ENCODE measurements at regions not wholly inside any gene's neighbourhood (a gene's known extent, or its start where the extent isn't known, plus 50 kb on each side); places are given as distances from the start of the nearest gene placed in this dataset.

DNA sequence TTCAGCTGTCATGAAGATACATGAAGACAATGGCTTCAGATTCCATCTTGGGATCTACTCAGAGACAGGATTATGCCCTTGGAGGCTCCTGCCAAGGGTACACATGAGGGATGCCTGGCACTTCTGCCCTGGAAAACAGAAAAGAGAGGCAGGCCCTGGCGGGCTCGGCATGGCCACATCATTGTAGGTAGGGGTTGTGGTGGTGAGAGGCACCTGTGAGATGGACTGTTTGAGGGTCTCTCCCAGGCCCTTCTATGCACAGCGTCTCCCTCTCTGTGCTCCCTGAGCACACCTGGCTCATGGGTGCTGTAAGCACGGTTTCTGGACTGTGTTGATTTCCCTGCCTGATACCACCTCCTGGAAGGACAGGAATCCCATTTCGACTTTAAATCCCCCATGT lies 304.3 kb downstream of the GLRX3 start:
- Histone ChIP-seq H3K9me3 (ENCODE audit: insufficient read depth, low read depth, low read length) (no peaks in the 10 kb centered on the region), H3K4me1 (ENCODE audit: insufficient read depth, low read length) (no peaks in the 10 kb centered on the region), H3K9ac (ENCODE audit: low read depth, low read length) (no peak overlapping the region), H3K27me3 (ENCODE audit: insufficient read depth, low read length) (no peaks in the 10 kb centered on the region), H3K4me3 (ENCODE audit: low read length) (no peak overlapping the region), H3K27ac (ENCODE audit: low read length) (no peak overlapping the region), H3K36me3 (ENCODE audit: insufficient read depth, low read depth, low read length) (no peaks in the 10 kb centered on the region)

DNA sequence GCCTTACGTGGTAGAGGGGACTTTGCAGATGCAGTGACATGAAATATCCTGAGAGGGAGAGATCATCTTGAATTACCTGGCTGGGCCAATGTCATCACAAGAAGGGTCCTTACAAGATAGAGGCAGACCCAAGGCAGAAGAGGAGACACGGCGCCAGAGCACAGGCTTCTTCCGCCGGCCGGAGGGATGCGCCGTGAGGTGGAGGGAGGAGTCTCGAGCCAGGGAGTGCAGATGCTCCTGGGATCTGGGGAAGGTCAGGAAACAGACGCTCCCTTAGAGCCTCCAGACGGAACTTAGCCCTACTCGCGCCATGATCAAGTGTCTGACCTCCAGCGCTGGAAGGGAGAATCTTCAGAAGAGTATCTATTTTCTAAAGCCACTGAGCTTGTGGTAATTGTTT lies 304.8 kb downstream of the GLRX3 start:
- H3K4me1 ChIP-seq (ENCODE audit: insufficient read depth, low read length) = no peaks in the 10 kb centered on the region
- H3K9ac ChIP-seq (ENCODE audit: low read depth, low read length) = no peak overlapping the region
- no peaks in the 10 kb centered on the region for H3K36me3 ChIP-seq (ENCODE audit: insufficient read depth, low read depth, low read length)
- no peak overlapping the region for H3K4me3 ChIP-seq (ENCODE audit: low read length)
- H3K9me3 ChIP-seq (ENCODE audit: insufficient read depth, low read depth, low read length) = no peaks in the 10 kb centered on the region
- no peak overlapping the region for H3K27ac ChIP-seq (ENCODE audit: low read length)
- no peaks in the 10 kb centered on the region for H3K27me3 ChIP-seq (ENCODE audit: insufficient read depth, low read length)

DNA sequence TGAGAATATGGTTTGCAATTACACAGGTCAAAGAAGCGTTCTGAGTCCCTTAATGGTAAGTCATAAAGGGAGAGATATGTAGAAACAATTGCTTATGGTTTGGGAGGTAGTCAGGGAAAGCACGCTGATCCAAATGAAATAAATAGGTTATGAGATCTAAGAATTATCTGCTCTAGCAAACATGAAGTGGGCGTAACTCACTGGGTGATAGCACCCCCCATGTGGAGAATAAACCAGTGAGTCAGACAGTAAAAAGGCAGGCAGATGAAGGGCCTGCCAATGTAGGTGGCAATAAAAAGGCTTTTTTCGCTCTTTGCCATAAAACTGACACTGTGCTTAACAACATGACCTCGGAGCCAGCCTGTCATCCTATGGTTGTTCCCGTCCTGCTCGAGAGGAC lies 306.9 kb downstream of the GLRX3 start:
- Histone ChIP-seq H3K4me1 (ENCODE audit: insufficient read depth, low read length) (no peaks in the 10 kb centered on the region), H3K4me3 (ENCODE audit: low read length) (no peak overlapping the region), H3K9ac (ENCODE audit: low read depth, low read length) (no peak overlapping the region), H3K27ac (ENCODE audit: low read length) (no peak overlapping the region), H3K36me3 (ENCODE audit: insufficient read depth, low read depth, low read length) (no peaks in the 10 kb centered on the region), H3K27me3 (ENCODE audit: insufficient read depth, low read length) (no peaks in the 10 kb centered on the region), H3K9me3 (ENCODE audit: insufficient read depth, low read depth, low read length) (no peaks in the 10 kb centered on the region)

DNA sequence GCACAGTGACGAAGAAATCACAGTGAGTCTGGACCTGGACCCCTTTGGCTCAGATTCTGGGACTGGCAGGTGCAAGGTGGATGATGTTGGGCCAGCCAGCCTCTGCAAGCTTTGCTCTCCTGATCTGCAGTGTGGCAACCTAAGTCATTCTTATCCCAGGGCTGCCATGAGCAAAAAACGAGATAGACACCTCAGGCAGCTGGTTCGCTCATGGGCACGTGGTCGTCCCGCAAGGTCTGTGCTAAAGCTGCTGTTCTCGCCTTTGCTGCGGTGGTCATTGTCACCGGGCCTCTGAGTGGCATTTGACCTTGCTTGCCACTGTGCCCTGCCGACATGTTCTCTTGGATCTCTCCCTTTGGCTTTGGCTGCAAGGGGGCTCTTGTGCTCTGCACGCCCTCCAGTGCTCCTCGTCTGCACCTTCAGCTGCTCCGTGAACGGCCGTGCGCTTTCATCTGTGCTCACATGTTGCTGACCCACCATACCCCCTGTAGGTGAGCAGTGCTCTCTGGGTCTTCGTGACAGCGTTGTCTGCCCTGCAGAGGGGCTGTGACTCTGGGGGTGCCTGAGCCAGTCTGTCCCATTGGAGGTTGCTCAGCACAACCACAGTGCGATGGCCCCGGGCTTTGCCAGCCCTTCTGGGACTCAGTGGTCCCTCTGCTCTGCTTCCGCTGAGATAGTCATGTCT lies 317.0 kb downstream of the GLRX3 start:
- Histone ChIP-seq H3K27ac (ENCODE audit: low read length) (no peak overlapping the region), H3K4me3 (ENCODE audit: low read length) (no peak overlapping the region), H3K4me1 (ENCODE audit: insufficient read depth, low read length) (no peaks in the 10 kb centered on the region), H3K9ac (ENCODE audit: low read depth, low read length) (no peak overlapping the region), H3K9me3 (ENCODE audit: insufficient read depth, low read depth, low read length) (no peaks in the 10 kb centered on the region), H3K36me3 (ENCODE audit: insufficient read depth, low read depth, low read length) (no peaks in the 10 kb centered on the region), H3K27me3 (ENCODE audit: insufficient read depth, low read length) (no peaks in the 10 kb centered on the region; the same call in 1 of the 2 replicates)

DNA sequence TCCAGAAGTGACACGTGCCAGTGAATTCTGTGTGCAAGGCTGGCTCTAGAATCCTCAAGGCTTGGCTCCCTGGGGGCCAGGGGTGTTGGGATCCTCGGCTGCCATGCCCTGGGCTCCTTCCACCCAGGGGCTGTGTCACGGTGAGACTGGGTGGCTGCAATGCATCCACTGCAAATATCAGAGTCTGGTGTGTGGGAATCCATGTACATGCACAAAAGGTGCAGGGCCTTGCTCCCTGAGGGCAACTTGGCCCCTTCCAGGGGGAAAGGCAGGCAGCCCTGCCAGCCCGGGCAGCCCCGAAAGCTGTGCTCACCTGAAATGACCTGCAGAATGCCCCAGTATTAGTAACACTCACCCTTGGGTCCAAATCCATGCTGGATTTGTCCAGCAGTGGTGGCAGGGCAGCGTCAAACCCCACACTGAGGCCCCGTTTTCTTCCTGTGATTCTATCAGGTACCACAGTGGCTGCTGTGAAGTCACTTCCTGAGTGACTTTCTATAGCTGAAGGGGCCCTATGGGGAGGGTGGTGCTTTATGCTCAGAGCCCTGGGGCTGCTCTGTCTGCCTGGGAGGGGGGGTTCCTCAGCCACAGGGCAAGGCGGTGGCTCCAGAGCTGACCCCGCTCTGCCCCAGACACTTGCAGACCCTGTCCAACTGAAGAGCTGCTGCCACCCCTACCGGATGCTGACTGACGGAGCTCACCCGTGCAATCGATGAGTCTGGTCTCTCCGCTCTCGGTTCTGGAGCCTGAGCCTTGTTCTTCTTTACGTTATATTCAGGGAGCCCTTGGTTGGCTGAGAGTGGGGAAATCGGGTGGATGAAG lies 317.7 kb downstream of the GLRX3 start:
- H3K27me3 ChIP-seq (ENCODE audit: insufficient read depth, low read length) = no peaks in the 10 kb centered on the region; the same call in 1 of the 2 replicates
- H3K27ac ChIP-seq (ENCODE audit: low read length) = no peak overlapping the region
- no peaks in the 10 kb centered on the region for H3K36me3 ChIP-seq (ENCODE audit: insufficient read depth, low read depth, low read length)
- H3K4me1 ChIP-seq (ENCODE audit: insufficient read depth, low read length) = no peaks in the 10 kb centered on the region
- no peaks in the 10 kb centered on the region for H3K9me3 ChIP-seq (ENCODE audit: insufficient read depth, low read depth, low read length)
- H3K9ac ChIP-seq (ENCODE audit: low read depth, low read length) = no peak overlapping the region
- no peak overlapping the region for H3K4me3 ChIP-seq (ENCODE audit: low read length)

DNA sequence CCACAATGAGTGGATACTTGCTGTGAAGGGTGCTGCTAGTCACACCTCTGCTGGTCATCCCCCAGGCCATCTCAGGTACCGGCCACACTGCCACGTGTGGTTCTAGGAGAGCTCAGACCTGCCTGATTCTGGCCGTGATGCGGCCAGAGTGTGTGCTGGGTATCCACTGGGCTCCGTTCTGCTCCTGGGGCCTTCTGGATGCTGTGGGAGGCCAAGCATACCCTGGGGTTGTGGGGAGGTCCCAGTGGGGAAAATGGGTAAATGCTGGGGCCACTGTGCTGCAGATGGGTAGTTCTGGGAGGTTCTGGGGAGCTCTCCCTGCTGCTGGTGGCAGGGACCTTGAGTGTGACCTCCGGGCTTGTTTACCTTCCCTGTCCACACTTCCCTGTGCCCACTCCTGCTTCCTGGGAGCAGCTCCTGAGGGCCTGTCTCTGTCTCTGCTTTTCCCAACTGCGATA lies 318.4 kb downstream of the GLRX3 start:
- Histone ChIP-seq H3K4me1 (ENCODE audit: insufficient read depth, low read length) (no peaks in the 10 kb centered on the region), H3K4me3 (ENCODE audit: low read length) (no peak overlapping the region), H3K9me3 (ENCODE audit: insufficient read depth, low read depth, low read length) (no peaks in the 10 kb centered on the region), H3K27me3 (ENCODE audit: insufficient read depth, low read length) (no peaks in the 10 kb centered on the region; the same call in 1 of the 2 replicates), H3K36me3 (ENCODE audit: insufficient read depth, low read depth, low read length) (no peaks in the 10 kb centered on the region), H3K27ac (ENCODE audit: low read length) (no peak overlapping the region), H3K9ac (ENCODE audit: low read depth, low read length) (no peak overlapping the region)

DNA sequence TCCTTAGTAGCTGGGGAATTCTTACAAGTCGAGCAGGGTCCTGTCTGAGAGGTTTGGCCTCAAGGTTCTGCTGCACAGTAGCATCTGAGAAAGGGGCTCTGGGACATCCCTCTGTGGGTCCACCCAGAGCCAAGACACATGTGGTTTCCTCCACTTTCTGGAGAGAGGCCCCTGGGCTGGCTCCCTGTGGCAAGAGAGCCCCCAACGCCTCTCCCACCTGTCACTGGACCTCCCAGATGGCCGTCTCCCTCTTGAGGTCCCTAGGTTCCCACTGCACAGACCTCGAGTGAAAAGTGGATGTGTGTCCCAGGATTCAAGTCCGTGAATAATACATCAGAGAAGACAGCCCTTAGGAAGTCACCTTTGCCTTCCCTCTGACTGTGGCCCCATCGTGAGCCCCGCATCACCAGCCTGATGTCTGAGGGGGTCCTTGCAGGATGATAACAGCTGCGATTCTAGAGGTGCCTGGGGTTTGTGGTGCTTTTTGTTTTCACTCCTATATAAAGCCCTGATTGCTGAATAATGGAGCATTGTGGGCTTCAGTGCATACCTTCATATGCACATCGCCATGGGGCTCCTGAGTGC lies 319.0 kb downstream of the GLRX3 start:
- H3K4me1 ChIP-seq (ENCODE audit: insufficient read depth, low read length) = no peaks in the 10 kb centered on the region
- H3K36me3 ChIP-seq (ENCODE audit: insufficient read depth, low read depth, low read length) = no peaks in the 10 kb centered on the region
- no peak overlapping the region for H3K27ac ChIP-seq (ENCODE audit: low read length)
- no peaks in the 10 kb centered on the region for H3K9me3 ChIP-seq (ENCODE audit: insufficient read depth, low read depth, low read length)
- no peak overlapping the region for H3K9ac ChIP-seq (ENCODE audit: low read depth, low read length)
- no peaks in the 10 kb centered on the region; the same call in 1 of the 2 replicates for H3K27me3 ChIP-seq (ENCODE audit: insufficient read depth, low read length)
- H3K4me3 ChIP-seq (ENCODE audit: low read length) = no peak overlapping the region

DNA sequence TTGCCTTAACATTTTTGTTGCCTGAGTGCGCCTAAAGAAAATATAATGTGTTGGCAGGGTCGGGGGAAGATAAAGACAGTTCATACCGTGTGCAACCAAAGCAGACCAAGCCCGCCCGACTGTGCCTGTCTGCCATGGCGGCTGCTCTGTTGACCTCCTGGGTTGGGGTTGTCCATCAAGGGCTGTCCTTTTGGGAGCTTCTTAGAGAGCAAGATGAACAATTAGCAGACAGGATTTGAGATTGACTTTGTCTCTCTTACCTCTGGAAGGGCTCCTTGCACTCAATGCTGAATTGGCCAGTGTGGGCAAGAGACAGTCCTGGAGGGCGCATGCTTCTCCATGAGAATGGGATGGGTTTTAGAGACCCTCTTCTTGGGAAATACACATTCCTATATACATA lies 319.6 kb downstream of the GLRX3 start:
- Histone ChIP-seq H3K9ac (ENCODE audit: low read depth, low read length) (no peak overlapping the region), H3K27ac (ENCODE audit: low read length) (no peak overlapping the region), H3K36me3 (ENCODE audit: insufficient read depth, low read depth, low read length) (no peaks in the 10 kb centered on the region), H3K4me1 (ENCODE audit: insufficient read depth, low read length) (no peaks in the 10 kb centered on the region), H3K9me3 (ENCODE audit: insufficient read depth, low read depth, low read length) (no peaks in the 10 kb centered on the region), H3K4me3 (ENCODE audit: low read length) (no peak overlapping the region), H3K27me3 (ENCODE audit: insufficient read depth, low read length) (no peaks in the 10 kb centered on the region; the same call in 1 of the 2 replicates)

DNA sequence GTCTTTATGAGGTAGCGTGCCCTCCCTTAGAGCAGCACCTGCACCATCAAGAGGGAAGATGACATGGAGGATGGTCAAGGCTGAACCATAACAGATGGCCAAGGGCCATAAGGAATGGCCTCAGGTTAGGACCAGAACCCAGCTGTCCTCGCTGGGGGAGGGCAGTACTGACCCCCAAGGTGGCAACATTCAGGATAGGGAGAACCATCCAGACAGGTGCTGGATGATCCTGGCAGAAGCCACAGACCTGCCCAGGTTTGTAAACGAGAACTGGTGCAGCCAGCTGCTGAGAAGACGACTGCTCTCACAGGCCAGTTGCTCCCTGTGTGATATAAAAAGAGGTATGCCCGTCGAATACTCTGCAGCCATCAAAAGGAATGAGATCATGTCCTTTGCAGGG lies 320.4 kb downstream of the GLRX3 start:
- H3K36me3 ChIP-seq (ENCODE audit: insufficient read depth, low read depth, low read length) = no peaks in the 10 kb centered on the region
- no peak overlapping the region for H3K27ac ChIP-seq (ENCODE audit: low read length)
- no peak overlapping the region for H3K9ac ChIP-seq (ENCODE audit: low read depth, low read length)
- H3K27me3 ChIP-seq (ENCODE audit: insufficient read depth, low read length) = no peaks in the 10 kb centered on the region
- H3K4me3 ChIP-seq (ENCODE audit: low read length) = no peak overlapping the region
- H3K9me3 ChIP-seq (ENCODE audit: insufficient read depth, low read depth, low read length) = no peaks in the 10 kb centered on the region
- no peaks in the 10 kb centered on the region for H3K4me1 ChIP-seq (ENCODE audit: insufficient read depth, low read length)

DNA sequence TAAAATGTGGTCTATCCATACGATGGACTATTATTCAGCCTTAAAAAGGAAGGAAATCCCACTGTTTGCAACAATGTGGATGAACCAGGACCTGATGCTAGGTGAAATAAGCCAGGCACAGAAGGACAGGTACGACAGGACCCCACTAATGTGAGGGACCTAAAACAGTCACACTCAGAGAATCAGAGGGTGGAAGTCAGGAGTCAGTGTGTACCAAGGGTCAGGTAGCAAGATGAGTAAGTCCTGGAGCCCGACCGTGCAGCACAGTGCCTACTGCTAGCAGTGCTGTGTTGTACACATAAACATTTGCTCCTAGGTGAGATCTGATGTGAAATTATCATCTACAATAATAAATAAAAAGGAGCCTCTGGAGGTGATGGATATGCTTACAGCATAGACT lies 322.3 kb downstream of the GLRX3 start:
- H3K4me1 ChIP-seq (ENCODE audit: insufficient read depth, low read length) = no peaks in the 10 kb centered on the region
- H3K4me3 ChIP-seq (ENCODE audit: low read length) = no peak overlapping the region
- H3K9me3 ChIP-seq (ENCODE audit: insufficient read depth, low read depth, low read length) = no peaks in the 10 kb centered on the region
- no peak overlapping the region for H3K27ac ChIP-seq (ENCODE audit: low read length)
- H3K9ac ChIP-seq (ENCODE audit: low read depth, low read length) = no peak overlapping the region
- no peaks in the 10 kb centered on the region for H3K27me3 ChIP-seq (ENCODE audit: insufficient read depth, low read length)
- no peaks in the 10 kb centered on the region for H3K36me3 ChIP-seq (ENCODE audit: insufficient read depth, low read depth, low read length)

DNA sequence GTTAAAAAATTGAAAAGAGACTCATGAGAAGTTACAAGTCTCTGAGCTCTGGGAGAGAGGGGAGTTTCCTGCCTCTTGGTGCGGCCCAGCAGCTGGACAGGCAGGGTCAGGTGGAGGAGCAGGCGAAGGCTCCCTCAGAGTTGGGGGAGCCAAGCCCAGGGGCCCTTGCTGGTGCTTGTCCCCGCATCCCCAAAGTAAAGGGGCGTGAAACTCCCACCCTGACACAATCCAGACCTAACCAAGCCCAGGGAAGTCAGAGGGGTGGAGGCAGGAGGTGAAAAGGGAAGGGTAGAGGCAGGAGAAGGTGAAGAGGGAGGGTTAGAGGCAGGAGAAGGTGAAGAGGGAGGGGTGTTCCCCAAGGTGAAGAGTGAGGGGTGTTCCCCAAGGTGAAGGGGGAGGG lies 322.8 kb downstream of the GLRX3 start:
- no peaks in the 10 kb centered on the region for H3K36me3 ChIP-seq (ENCODE audit: insufficient read depth, low read depth, low read length)
- no peak overlapping the region for H3K4me3 ChIP-seq (ENCODE audit: low read length)
- no peak overlapping the region for H3K27ac ChIP-seq (ENCODE audit: low read length)
- H3K9me3 ChIP-seq (ENCODE audit: insufficient read depth, low read depth, low read length) = no peaks in the 10 kb centered on the region
- no peaks in the 10 kb centered on the region for H3K27me3 ChIP-seq (ENCODE audit: insufficient read depth, low read length)
- H3K9ac ChIP-seq (ENCODE audit: low read depth, low read length) = no peak overlapping the region
- no peaks in the 10 kb centered on the region for H3K4me1 ChIP-seq (ENCODE audit: insufficient read depth, low read length)
